Ishikawa (cell line): ENCODE measurements at regions not wholly inside any gene's neighbourhood (a gene's known extent, or its start where the extent isn't known, plus 50 kb on each side); places are given as distances from the start of the nearest gene placed in this dataset.

ENCODE experiments used
- RAD21 ChIP-seq: IDR thresholded peaks from 2 replicates; pipeline ENCODE4 v1.6.1; 2012; ENCODE audit warnings: low read depth
- TF ChIP-seq, protein P1 (sequence below): IDR thresholded peaks from 2 replicates; pipeline ENCODE4 v1.6.1; 2012

DNA sequence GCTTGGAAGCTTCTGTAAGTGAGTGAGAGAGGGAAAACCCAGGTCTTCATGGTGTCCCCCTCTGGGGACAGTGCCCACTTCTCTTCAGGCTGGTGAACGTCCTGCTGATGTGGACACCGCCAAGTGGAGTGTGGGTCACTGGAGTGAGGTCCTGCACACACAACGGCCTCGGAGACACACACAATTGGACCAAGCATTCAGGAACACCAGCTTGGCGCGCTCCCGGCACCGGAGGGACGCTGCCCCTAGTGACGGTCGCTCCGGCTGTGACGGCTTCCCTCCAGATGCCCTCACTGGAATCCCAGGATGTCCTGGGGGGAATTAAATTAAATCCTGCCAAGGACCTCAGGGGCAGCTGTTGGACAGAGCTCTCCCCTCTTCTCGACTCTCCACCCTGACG is 123.1 kb downstream of the ZNF664 start:
- TF ChIP-seq, protein P1, sequence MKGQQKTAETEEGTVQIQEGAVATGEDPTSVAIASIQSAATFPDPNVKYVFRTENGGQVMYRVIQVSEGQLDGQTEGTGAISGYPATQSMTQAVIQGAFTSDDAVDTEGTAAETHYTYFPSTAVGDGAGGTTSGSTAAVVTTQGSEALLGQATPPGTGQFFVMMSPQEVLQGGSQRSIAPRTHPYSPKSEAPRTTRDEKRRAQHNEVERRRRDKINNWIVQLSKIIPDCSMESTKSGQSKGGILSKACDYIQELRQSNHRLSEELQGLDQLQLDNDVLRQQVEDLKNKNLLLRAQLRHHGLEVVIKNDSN, result no peak
- TF ChIP-seq RAD21, result no peak
